ENCODE measurements at regions not wholly inside any gene's neighbourhood (a gene's known extent, or its start where the extent isn't known, plus 50 kb on each side); places are given as distances from the start of the nearest gene placed in this dataset.

GRCh38 chr1:185489406-185489805 lies 172.4 kb upstream of the IVNS1ABP start:
- DNase-seq (ENCODE audit: low spot score): no peak
- TF ChIP-seq CTCF (IDR thresholded peaks at IDR 0.05; ENCODE audit: borderline replicate concordance, control extremely low read depth, extremely low read depth, insufficient read depth, missing control alignments): no peak
- in situ Hi-C loops (cut with MboI; ENCODE audit: low sequenced_read_pairs, unreplicated experiment): no loop called here

GRCh38 chr1:185488808-185489207 lies 171.8 kb upstream of the IVNS1ABP start:
- DNase-seq (ENCODE audit: low spot score): no peak
- TF ChIP-seq CTCF (IDR thresholded peaks at IDR 0.05; ENCODE audit: borderline replicate concordance, control extremely low read depth, extremely low read depth, insufficient read depth, missing control alignments): no peak
- in situ Hi-C loops (cut with MboI; ENCODE audit: low sequenced_read_pairs, unreplicated experiment): no loop called here

- no peak for TF ChIP-seq CTCF (IDR thresholded peaks at IDR 0.05; ENCODE audit: borderline replicate concordance, control extremely low read depth, extremely low read depth, insufficient read depth, missing control alignments)
- in situ Hi-C loops (cut with MboI; ENCODE audit: low sequenced_read_pairs, unreplicated experiment): no loop called here
- DNase-seq (ENCODE audit: low spot score): no peak
Observed at GRCh38 chr1:185487936-185488335, 170.9 kb upstream of the IVNS1ABP start.

GRCh38 chr1:185487026-185487425 lies 170.0 kb upstream of the IVNS1ABP start:
- in situ Hi-C loops (cut with MboI; ENCODE audit: low sequenced_read_pairs, unreplicated experiment): no loop called here
- TF ChIP-seq CTCF (IDR thresholded peaks at IDR 0.05; ENCODE audit: borderline replicate concordance, control extremely low read depth, extremely low read depth, insufficient read depth, missing control alignments): no peak
- DNase-seq (ENCODE audit: low spot score): no peak

GRCh38 chr1:185486346-185486745 lies 169.3 kb upstream of the IVNS1ABP start:
- no peak for TF ChIP-seq CTCF (IDR thresholded peaks at IDR 0.05; ENCODE audit: borderline replicate concordance, control extremely low read depth, extremely low read depth, insufficient read depth, missing control alignments)
- no peak for DNase-seq (ENCODE audit: low spot score)
- in situ Hi-C loops (cut with MboI; ENCODE audit: low sequenced_read_pairs, unreplicated experiment): no loop called here

GRCh38 chr1:185483664-185484450 lies 166.8 kb upstream of the IVNS1ABP start:
- no peak for DNase-seq (ENCODE audit: low spot score)
- in situ Hi-C loops (cut with MboI; ENCODE audit: low sequenced_read_pairs, unreplicated experiment): no loop called here
- no peak for TF ChIP-seq CTCF (IDR thresholded peaks at IDR 0.05; ENCODE audit: borderline replicate concordance, control extremely low read depth, extremely low read depth, insufficient read depth, missing control alignments)
